Tibial nerve (tissue), 4 donors: ENCODE measurements at regions not wholly inside any gene's neighbourhood (a gene's known extent, or its start where the extent isn't known, plus 50 kb on each side); places are given as distances from the start of the nearest gene placed in this dataset.

Experiments used
- CTCF ChIP-seq, 5 experiments: fragments of 200-600 bp in 3 of 5; fragments of 450-650 bp in 2 of 5; sonication (generic) in 3 of 5; IDR thresholded peaks; one replicate each; pipeline ENCODE4 v1.5.1; 2016 to 2019; ENCODE audit warnings: antibody characterized with exemption in 5 of 5, mild to moderate bottlenecking in 3 of 5, moderate library complexity in 2 of 5
- EP300 ChIP-seq, 2 donors: sonication (generic); formaldehyde crosslinking; IDR thresholded peaks; one replicate each; pipeline ENCODE4 v1.6.1; 2017; ENCODE audit warnings: antibody characterized with exemption in 2 of 2, mild to moderate bottlenecking in 1 of 2
- POLR2A ChIP-seq, 2 donors: fragments of 450-650 bp; IDR thresholded peaks; one replicate each; pipeline ENCODE4 v1.6.1; 2017; ENCODE audit warnings: antibody characterized with exemption in 2 of 2, mild to moderate bottlenecking in 2 of 2, moderate library complexity in 2 of 2

- TF ChIP-seq CTCF (IDR thresholded peaks at IDR 0.05) (no peak), EP300 (IDR thresholded peaks at IDR 0.05) (no peak), POLR2A (IDR thresholded peaks at IDR 0.05) (no peak)
Measured at GRCh38 chr6:92281571-92282076, 1137.7 kb downstream of the EPHA7 start.
